MM.1S (cell line): ENCODE measurements at regions not wholly inside any gene's neighbourhood (a gene's known extent, or its start where the extent isn't known, plus 50 kb on each side); places are given as distances from the start of the nearest gene placed in this dataset.

Experiments
- CTCF ChIP-seq: fragments of 300-600 bp; sonication (generic); IDR thresholded peaks from 2 replicates; pipeline ENCODE4 v1.5.1; 2016; ENCODE audit warnings: antibody characterized with exemption, low read length, mixed read lengths
- EZH2 ChIP-seq: fragments of 300-600 bp; sonication (generic); optimal IDR thresholded peaks from 2 replicates; pipeline ENCODE3; 2017; ENCODE audit warnings: low read depth, mild to moderate bottlenecking, antibody characterized with exemption, low read length, mixed read lengths
- EZH2phosphoT487 ChIP-seq: fragments of 300-600 bp; sonication (generic); IDR thresholded peaks from 2 replicates; pipeline ENCODE4 v1.6.1; 2018; ENCODE audit warnings: antibody characterized with exemption, low read length

GRCh38 chr7:91717681-91718470, 162.6 kb downstream of the MTERF1 start:
- no peak for TF ChIP-seq CTCF
- no peak for TF ChIP-seq EZH2phosphoT487
- TF ChIP-seq EZH2, result no peak
